Neural cell (in vitro differentiated cells): ENCODE measurements at regions not wholly inside any gene's neighbourhood (a gene's known extent, or its start where the extent isn't known, plus 50 kb on each side); places are given as distances from the start of the nearest gene placed in this dataset.

Experiments used
- H2AFZ ChIP-seq: fragments of 200-600, 300-800 bp; sonication (generic), shearing (Covaris generic); 2 replicates; pipeline ENCODE4 v1.6.0; 2014; ENCODE audit warnings: low read depth, mild to moderate bottlenecking, antibody characterized with exemption, low read length, moderate library complexity
- H3F3A ChIP-seq: fragments of 200-600 bp; shearing (Covaris generic); 2 replicates; pipeline ENCODE4 v1.6.1; 2016; ENCODE audit warnings: mild to moderate bottlenecking, moderate library complexity, mixed read lengths, antibody characterized with exemption, low read length; ENCODE audit not compliant: insufficient read depth, poor library complexity, severe bottlenecking
- H3K27ac ChIP-seq: fragments of 200-600, 300-800 bp; sonication (generic), shearing (Covaris generic); 2 replicates; pipeline ENCODE4 v1.5.1; 2014; ENCODE audit warnings: mild to moderate bottlenecking, low read length, moderate library complexity
- H3K27me3 ChIP-seq: fragments of 300-800, 200-600 bp; sonication (generic), shearing (Covaris generic); 2 replicates; pipeline ENCODE4 v1.6.0; 2014; ENCODE audit warnings: mild to moderate bottlenecking, low read depth, low read length, moderate library complexity; ENCODE audit not compliant: insufficient read depth
- H3K36me3 ChIP-seq: fragments of 300-800, 200-600 bp; sonication (generic), shearing (Covaris generic); 2 replicates; pipeline ENCODE4 v1.5.1; 2014; ENCODE audit warnings: mild to moderate bottlenecking, antibody characterized with exemption, low read length, moderate library complexity; ENCODE audit not compliant: insufficient read depth
- H3K4me2 ChIP-seq: fragments of 300-800, 200-600 bp; sonication (generic), shearing (Covaris generic); 2 replicates; pipeline ENCODE4 v1.6.0; 2014; ENCODE audit warnings: mild to moderate bottlenecking, low read length
- H3K4me3 ChIP-seq: fragments of 300-800, 200-600 bp; sonication (generic), shearing (Covaris generic); 2 replicates; pipeline ENCODE4 v1.5.1; 2014; ENCODE audit warnings: mild to moderate bottlenecking, low read length, moderate library complexity
- H3K79me2 ChIP-seq: fragments of 200-600 bp; shearing (Covaris generic); replicated peaks from 2 replicates; pipeline ENCODE4 v1.6.0; 2014; ENCODE audit warnings: mild to moderate bottlenecking, low read length, moderate library complexity; ENCODE audit not compliant: insufficient read depth
- H3K9ac ChIP-seq: fragments of 300-800, 200-600 bp; sonication (generic), shearing (Covaris generic); 2 replicates; pipeline ENCODE4 v1.6.1; 2016; ENCODE audit warnings: mild to moderate bottlenecking, low read length, mixed read lengths
- H3K9me2 ChIP-seq: fragments of 200-600 bp; shearing (Covaris generic); 2 replicates; pipeline ENCODE4 v1.6.1; 2016; ENCODE audit warnings: mild to moderate bottlenecking, low read length, mixed read lengths; ENCODE audit not compliant: insufficient read depth
- H3K9me3 ChIP-seq: fragments of 200-600, 300-800 bp; sonication (generic), shearing (Covaris generic); 2 replicates; pipeline ENCODE4 v1.6.1; 2016; ENCODE audit warnings: mild to moderate bottlenecking, mixed run types, low read length, moderate library complexity, mixed read lengths
- H4K20me1 ChIP-seq: fragments of 200-600 bp; shearing (Covaris generic); 2 replicates; pipeline ENCODE4 v1.6.1; 2016; ENCODE audit warnings: mild to moderate bottlenecking, mixed run types; ENCODE audit not compliant: insufficient read depth
- CTCF ChIP-seq: fragments of 450-650 bp; IDR thresholded peaks from 2 replicates; pipeline ENCODE4 v1.5.1; 2014; ENCODE audit warnings: antibody characterized with exemption, mild to moderate bottlenecking, moderate library complexity; ENCODE audit not compliant: poor library complexity, severe bottlenecking
- EP300 ChIP-seq: fragments of 450-650 bp; conservative IDR thresholded peaks from 2 replicates; pipeline ENCODE4 v1.6.1; 2014; ENCODE audit warnings: antibody characterized with exemption, mild to moderate bottlenecking, moderate library complexity; ENCODE audit not compliant: poor library complexity, severe bottlenecking
- EZH2 ChIP-seq: fragments of 200-600, 300-800 bp; shearing (Covaris generic), sonication (generic); IDR thresholded peaks from 2 replicates; pipeline ENCODE4 v1.6.1; 2014; ENCODE audit warnings: antibody characterized with exemption, low read length, borderline replicate concordance, mild to moderate bottlenecking; ENCODE audit not compliant: insufficient read depth, poor library complexity, severe bottlenecking
- MXI1 ChIP-seq: fragments of 450-650 bp; conservative IDR thresholded peaks from 2 replicates; pipeline ENCODE4 v1.6.1; 2014; ENCODE audit warnings: antibody characterized with exemption, mild to moderate bottlenecking; ENCODE audit not compliant: poor library complexity, severe bottlenecking
- POLR2AphosphoS5 ChIP-seq: IDR thresholded peaks from 2 replicates; pipeline ENCODE4 v1.6.1; 2012
- RAD21 ChIP-seq: fragments of 450-650 bp; conservative IDR thresholded peaks from 2 replicates; pipeline ENCODE4 v1.6.1; 2014; ENCODE audit warnings: antibody characterized with exemption, mild to moderate bottlenecking, moderate library complexity
- REST ChIP-seq: IDR thresholded peaks from 2 replicates; pipeline ENCODE4 v1.6.1; 2012; ENCODE audit warnings: borderline replicate concordance
- SMC3 ChIP-seq: fragments of 450-650 bp; conservative IDR thresholded peaks from 2 replicates; pipeline ENCODE4 v1.6.1; 2014; ENCODE audit warnings: antibody characterized with exemption, mild to moderate bottlenecking, moderate library complexity; ENCODE audit not compliant: poor library complexity
- TAF1 ChIP-seq: IDR thresholded peaks from 2 replicates; pipeline ENCODE4 v1.6.1; 2012; ENCODE audit warnings: low read depth

- Histone ChIP-seq H3K9me2 (no peaks in the 10 kb centered on the region), H3K4me3 (no peak overlapping the region), H2AFZ (no peak overlapping the region), H3K79me2 (no peaks in the 10 kb centered on the region), H3K36me3 (no peaks in the 10 kb centered on the region), H4K20me1 (no peaks in the 10 kb centered on the region), H3K27me3 (no peaks in the 10 kb centered on the region), H3K4me2 (no peak overlapping the region), H3K9me3 (no peaks in the 10 kb centered on the region), H3F3A (no peaks in the 10 kb centered on the region), H3K9ac (no peak overlapping the region), H3K27ac (no peak overlapping the region)
- TF ChIP-seq TAF1 (no peak), RAD21 (no peak), EP300 (no peak), SMC3 (no peak), EZH2 (no peak), CTCF (no peak), MXI1 (no peak), POLR2AphosphoS5 (no peak), REST (no peak)
Measured at GRCh38 chr6:144816936-144817335, 531.8 kb downstream of the UTRN start.

GRCh38 chr6:144820270-144820669, 535.1 kb downstream of the UTRN start:
- no peaks in the 10 kb centered on the region for H3F3A ChIP-seq
- no peaks in the 10 kb centered on the region for H3K9me2 ChIP-seq
- H3K4me2 ChIP-seq: no peak overlapping the region
- H3K27ac ChIP-seq: no peak overlapping the region
- no peaks in the 10 kb centered on the region for H3K79me2 ChIP-seq
- H2AFZ ChIP-seq: no peak overlapping the region
- no peak overlapping the region for H3K9ac ChIP-seq
- no peaks in the 10 kb centered on the region for H4K20me1 ChIP-seq
- H3K4me3 ChIP-seq: no peak overlapping the region
- no peaks in the 10 kb centered on the region for H3K36me3 ChIP-seq
- no peaks in the 10 kb centered on the region for H3K9me3 ChIP-seq
- TF ChIP-seq CTCF (no peak), TAF1 (no peak), EP300 (no peak), MXI1 (no peak), SMC3 (no peak), REST (no peak), POLR2AphosphoS5 (no peak), EZH2 (no peak), RAD21 (no peak)
- no peaks in the 10 kb centered on the region for H3K27me3 ChIP-seq
